HUES64 (cell line): ENCODE measurements at regions not wholly inside any gene's neighbourhood (a gene's known extent, or its start where the extent isn't known, plus 50 kb on each side); places are given as distances from the start of the nearest gene placed in this dataset.
"Not testable (repeated sequence)": the region's sequence is repeated elsewhere in the genome, so short reads cannot be mapped to it uniquely, and the experiment has no call there.

ENCODE experiments used
- H3K27ac ChIP-seq: 2 replicates; pipeline ENCODE4 v1.7.0; 2013; ENCODE audit warnings: low read depth, low read length, inconsistent platforms
- H3K27me3 ChIP-seq: 2 replicates; pipeline ENCODE4 v1.6.1; 2013; ENCODE audit warnings: mild to moderate bottlenecking, low read length; ENCODE audit not compliant: insufficient read depth
- H3K36me3 ChIP-seq: 2 replicates; pipeline ENCODE4 v1.6.1; 2013; ENCODE audit warnings: mild to moderate bottlenecking, low read length; ENCODE audit not compliant: insufficient read depth
- H3K4me1 ChIP-seq: 2 replicates; pipeline ENCODE4 v1.6.1; 2013; ENCODE audit warnings: mild to moderate bottlenecking, low read length, moderate library complexity; ENCODE audit not compliant: insufficient read depth
- H3K4me3 ChIP-seq: 2 replicates; pipeline ENCODE4 v1.5.1; 2013; ENCODE audit warnings: mild to moderate bottlenecking, low read length, moderate library complexity
- H3K9ac ChIP-seq: 2 replicates; pipeline ENCODE4 v1.6.1; 2013; ENCODE audit warnings: mild to moderate bottlenecking, low read depth, low read length
- H3K9me3 ChIP-seq: 2 replicates; pipeline ENCODE4 v1.6.1; 2013; ENCODE audit warnings: low read depth, low read length; ENCODE audit not compliant: insufficient read depth
- WGBS: fragments of 150-250, 120-280 bp; methylation state at CpG from one replicate; pipeline ENCODE4 v1.1.7; 2013; ENCODE audit warnings: missing lambda C conversion rate; 5-methylcytosine and 5-hydroxymethylcytosine counted together

GRCh38 chr9:97133966-97134365 lies 95.0 kb upstream of the CTSV start:
- 97% methylated on average over 4 of the region's 4 CpGs for whole genome bisulfite sequencing
- H3K9ac ChIP-seq, H3K4me1 ChIP-seq, H3K4me3 ChIP-seq, H3K27ac ChIP-seq, H3K27me3 ChIP-seq, H3K9me3 ChIP-seq: not testable (repeated sequence)
- H3K36me3 ChIP-seq: peaks cover 46% of the 10 kb centered on the region

- H3K36me3 ChIP-seq: peaks cover 49% of the 10 kb centered on the region
- no peaks in the 10 kb centered on the region for H3K9me3 ChIP-seq
- WGBS: 94% methylated on average over 2 of the region's 2 CpGs
- no peaks in the 10 kb centered on the region for H3K4me1 ChIP-seq
- H3K9ac ChIP-seq: no peak overlapping the region
- no peaks in the 10 kb centered on the region for H3K27me3 ChIP-seq
- no peak overlapping the region for H3K27ac ChIP-seq
- H3K4me3 ChIP-seq: no peak overlapping the region
Measured at GRCh38 chr9:97132865-97133264, 93.9 kb upstream of the CTSV start.

- H3K9ac ChIP-seq, H3K9me3 ChIP-seq, H3K27ac ChIP-seq, H3K4me1 ChIP-seq, H3K4me3 ChIP-seq, H3K27me3 ChIP-seq: not testable (repeated sequence)
- WGBS: 96% methylated on average over 16 of the region's 16 CpGs
- H3K36me3 ChIP-seq: peaks cover 50% of the 10 kb centered on the region
Measured at GRCh38 chr9:97130864-97131263, 91.9 kb upstream of the CTSV start.

- 93% methylated on average over 27 of the region's 27 CpGs for WGBS
Measured at GRCh38 chr9:97130387-97130786, 91.4 kb upstream of the CTSV start.

GRCh38 chr9:97128919-97129318 lies 90.0 kb upstream of the CTSV start:
- H3K27me3 ChIP-seq: no peaks in the 10 kb centered on the region
- H3K9ac ChIP-seq: no peak overlapping the region
- H3K9me3 ChIP-seq: no peaks in the 10 kb centered on the region
- 97% methylated on average over 3 of the region's 3 CpGs for WGBS
- H3K36me3 ChIP-seq: peaks cover 52% of the 10 kb centered on the region
- H3K4me1 ChIP-seq: no peaks in the 10 kb centered on the region
- no peak overlapping the region for H3K4me3 ChIP-seq
- no peak overlapping the region for H3K27ac ChIP-seq

More at GRCh38 chr9:97130387-97130786, 91.4 kb upstream of the CTSV start:
- H3K27ac ChIP-seq, H3K4me3 ChIP-seq, H3K4me1 ChIP-seq, H3K27me3 ChIP-seq, H3K9ac ChIP-seq, H3K9me3 ChIP-seq: not testable (repeated sequence)
- peaks cover 48% of the 10 kb centered on the region for H3K36me3 ChIP-seq

GRCh38 chr9:97124256-97124655 lies 85.3 kb upstream of the CTSV start:
- H3K36me3 ChIP-seq: peaks cover 55% of the 10 kb centered on the region
- H3K9ac ChIP-seq: no peak overlapping the region
- no peak overlapping the region for H3K27ac ChIP-seq
- H3K27me3 ChIP-seq: no peaks in the 10 kb centered on the region
- H3K9me3 ChIP-seq: no peaks in the 10 kb centered on the region
- WGBS: 90% methylated on average over 3 of the region's 4 CpGs
- H3K4me3 ChIP-seq: no peak overlapping the region
- no peaks in the 10 kb centered on the region for H3K4me1 ChIP-seq

- Histone ChIP-seq H3K27me3 (no peaks in the 10 kb centered on the region), H3K4me3 (no peak overlapping the region), H3K9ac (no peak overlapping the region), H3K27ac (no peak overlapping the region), H3K4me1 (peaks cover 6% of the 10 kb centered on the region; the same call in 1 of the 2 replicates), H3K36me3 (peaks cover 15% of the 10 kb centered on the region; the same call in 1 of the 2 replicates), H3K9me3 (no peaks in the 10 kb centered on the region)
- 94% methylated on average over 2 of the region's 2 CpGs for WGBS
Measured at GRCh38 chr9:97110696-97111095, 71.8 kb upstream of the CTSV start.

GRCh38 chr9:97109194-97109811 lies 70.4 kb upstream of the CTSV start:
- peaks cover 6% of the 10 kb centered on the region; the same call in 1 of the 2 replicates for H3K4me1 ChIP-seq
- H3K27me3 ChIP-seq: no peaks in the 10 kb centered on the region
- no peak overlapping the region for H3K27ac ChIP-seq
- no peak overlapping the region for H3K4me3 ChIP-seq
- H3K9ac ChIP-seq: no peak overlapping the region
- peaks cover 1% of the 10 kb centered on the region; the same call in 1 of the 2 replicates for H3K36me3 ChIP-seq
- WGBS: 41% methylated on average over 4 of the region's 4 CpGs
- H3K9me3 ChIP-seq: no peaks in the 10 kb centered on the region

GRCh38 chr9:97105220-97105619 lies 66.3 kb upstream of the CTSV start:
- H3K27me3 ChIP-seq, H3K9ac ChIP-seq, H3K36me3 ChIP-seq, H3K4me1 ChIP-seq, H3K9me3 ChIP-seq, H3K4me3 ChIP-seq, H3K27ac ChIP-seq: not testable (repeated sequence)
- 94% methylated on average over 1 of the region's 2 CpGs for WGBS

- H3K36me3 ChIP-seq, H3K4me1 ChIP-seq, H3K9me3 ChIP-seq, H3K27ac ChIP-seq, H3K4me3 ChIP-seq, H3K27me3 ChIP-seq, H3K9ac ChIP-seq: not testable (repeated sequence)
- 86% methylated on average over 5 of the region's 6 CpGs for WGBS
Measured at GRCh38 chr9:97103613-97104383, 64.9 kb upstream of the CTSV start.

GRCh38 chr9:97099540-97099939 lies 60.6 kb upstream of the CTSV start:
- not testable (repeated sequence) for H3K36me3 ChIP-seq, H3K9ac ChIP-seq, H3K27me3 ChIP-seq, H3K27ac ChIP-seq, H3K9me3 ChIP-seq, H3K4me1 ChIP-seq, H3K4me3 ChIP-seq
- 90% methylated on average over 2 of the region's 2 CpGs for WGBS
